ENCODE measurements at regions not wholly inside any gene's neighbourhood (a gene's known extent, or its start where the extent isn't known, plus 50 kb on each side); places are given as distances from the start of the nearest gene placed in this dataset.

- H3K4me3 ChIP-seq (ENCODE audit: insufficient read depth, low read depth, low read length), result no peak overlapping the region
- no peak overlapping the region for H3K27ac ChIP-seq (ENCODE audit: insufficient read depth, low read depth, low read length, poor library complexity, severe bottlenecking)
- H3K27me3 ChIP-seq (ENCODE audit: control insufficient read depth, insufficient read depth, low read length, poor library complexity, severe bottlenecking), result no peaks in the 10 kb centered on the region
- WGBS, 2 experiments, result 100% methylated on average over 1 of the region's 1 CpG; no CpG with 5 or more reads in 1 of the 2 experiments
- H3K36me3 ChIP-seq (ENCODE audit: control insufficient read depth, insufficient read depth, low read length), result no peaks in the 10 kb centered on the region
- no peaks in the 10 kb centered on the region for H3K4me1 ChIP-seq (ENCODE audit: control insufficient read depth, insufficient read depth, low read length)
- no peaks in the 10 kb centered on the region for H3K9me3 ChIP-seq (ENCODE audit: control insufficient read depth, low read length)
Observed at GRCh38 chr4:137345597-137345996, 186.7 kb downstream of the PCDH18 start.

- WGBS, 2 experiments, result 80 to 91% methylated on average over 7 to 8 of the region's 8 CpGs
- Histone ChIP-seq H3K27ac (ENCODE audit: insufficient read depth, low read depth, low read length, poor library complexity, severe bottlenecking) (no peak overlapping the region), H3K36me3 (ENCODE audit: control insufficient read depth, insufficient read depth, low read length) (no peaks in the 10 kb centered on the region), H3K27me3 (ENCODE audit: control insufficient read depth, insufficient read depth, low read length, poor library complexity, severe bottlenecking) (no peaks in the 10 kb centered on the region), H3K9me3 (ENCODE audit: control insufficient read depth, low read length) (no peaks in the 10 kb centered on the region), H3K4me3 (ENCODE audit: insufficient read depth, low read depth, low read length) (no peak overlapping the region), H3K4me1 (ENCODE audit: control insufficient read depth, insufficient read depth, low read length) (no peaks in the 10 kb centered on the region)
Observed at GRCh38 chr4:137343221-137343620, 189.1 kb downstream of the PCDH18 start.

- no peaks in the 10 kb centered on the region for H3K9me3 ChIP-seq (ENCODE audit: control insufficient read depth, low read length)
- H3K4me1 ChIP-seq (ENCODE audit: control insufficient read depth, insufficient read depth, low read length), result no peaks in the 10 kb centered on the region
- H3K36me3 ChIP-seq (ENCODE audit: control insufficient read depth, insufficient read depth, low read length), result no peaks in the 10 kb centered on the region
- no peak overlapping the region for H3K4me3 ChIP-seq (ENCODE audit: insufficient read depth, low read depth, low read length)
- 83 to 100% methylated on average over 1 of the region's 1 CpG for WGBS, 2 experiments
- no peak overlapping the region for H3K27ac ChIP-seq (ENCODE audit: insufficient read depth, low read depth, low read length, poor library complexity, severe bottlenecking)
- no peaks in the 10 kb centered on the region for H3K27me3 ChIP-seq (ENCODE audit: control insufficient read depth, insufficient read depth, low read length, poor library complexity, severe bottlenecking)
Observed at GRCh38 chr4:137333031-137333430, 199.3 kb downstream of the PCDH18 start.

- Histone ChIP-seq H3K27me3 (ENCODE audit: control insufficient read depth, insufficient read depth, low read length, poor library complexity, severe bottlenecking) (no peaks in the 10 kb centered on the region), H3K36me3 (ENCODE audit: control insufficient read depth, insufficient read depth, low read length) (no peaks in the 10 kb centered on the region), H3K9me3 (ENCODE audit: control insufficient read depth, low read length) (no peaks in the 10 kb centered on the region), H3K4me3 (ENCODE audit: insufficient read depth, low read depth, low read length) (no peak overlapping the region), H3K4me1 (ENCODE audit: control insufficient read depth, insufficient read depth, low read length) (no peaks in the 10 kb centered on the region), H3K27ac (ENCODE audit: insufficient read depth, low read depth, low read length, poor library complexity, severe bottlenecking) (no peak overlapping the region)
- WGBS, 2 experiments, result 86 to 94% methylated on average over 1 to 2 of the region's 3 CpGs
Observed at GRCh38 chr4:137312257-137312656, 220.0 kb downstream of the PCDH18 start.

- peak overlapping the region; percentile 6 for H3K27ac ChIP-seq (ENCODE audit: insufficient read depth, low read depth, low read length, poor library complexity, severe bottlenecking)
Observed at GRCh38 chr4:137310593-137311490, 221.5 kb downstream of the PCDH18 start.

GRCh38 chr4:137310166-137310565 lies 222.1 kb downstream of the PCDH18 start:
- no peaks in the 10 kb centered on the region for H3K27me3 ChIP-seq (ENCODE audit: control insufficient read depth, insufficient read depth, low read length, poor library complexity, severe bottlenecking)
- no peaks in the 10 kb centered on the region for H3K4me1 ChIP-seq (ENCODE audit: control insufficient read depth, insufficient read depth, low read length)
- no peaks in the 10 kb centered on the region for H3K9me3 ChIP-seq (ENCODE audit: control insufficient read depth, low read length)
- H3K36me3 ChIP-seq (ENCODE audit: control insufficient read depth, insufficient read depth, low read length), result no peaks in the 10 kb centered on the region
- no peak overlapping the region for H3K27ac ChIP-seq (ENCODE audit: insufficient read depth, low read depth, low read length, poor library complexity, severe bottlenecking)
- no peak overlapping the region for H3K4me3 ChIP-seq (ENCODE audit: insufficient read depth, low read depth, low read length)

More at GRCh38 chr4:137310593-137311490, 221.5 kb downstream of the PCDH18 start:
- Histone ChIP-seq H3K4me3 (ENCODE audit: insufficient read depth, low read depth, low read length) (no peak overlapping the region), H3K27me3 (ENCODE audit: control insufficient read depth, insufficient read depth, low read length, poor library complexity, severe bottlenecking) (no peaks in the 10 kb centered on the region), H3K4me1 (ENCODE audit: control insufficient read depth, insufficient read depth, low read length) (no peaks in the 10 kb centered on the region), H3K36me3 (ENCODE audit: control insufficient read depth, insufficient read depth, low read length) (no peaks in the 10 kb centered on the region), H3K9me3 (ENCODE audit: control insufficient read depth, low read length) (no peaks in the 10 kb centered on the region)
- WGBS, 2 experiments, result 93 to 98% methylated on average over 2 to 3 of the region's 3 CpGs

- no peak overlapping the region for H3K4me3 ChIP-seq (ENCODE audit: insufficient read depth, low read depth, low read length)
- no peaks in the 10 kb centered on the region for H3K36me3 ChIP-seq (ENCODE audit: control insufficient read depth, insufficient read depth, low read length)
- H3K9me3 ChIP-seq (ENCODE audit: control insufficient read depth, low read length), result no peaks in the 10 kb centered on the region
- no peak overlapping the region for H3K27ac ChIP-seq (ENCODE audit: insufficient read depth, low read depth, low read length, poor library complexity, severe bottlenecking)
- no peaks in the 10 kb centered on the region for H3K27me3 ChIP-seq (ENCODE audit: control insufficient read depth, insufficient read depth, low read length, poor library complexity, severe bottlenecking)
- 95 to 96% methylated on average over 1 of the region's 1 CpG for WGBS, 2 experiments
- H3K4me1 ChIP-seq (ENCODE audit: control insufficient read depth, insufficient read depth, low read length), result no peaks in the 10 kb centered on the region
Observed at GRCh38 chr4:137309424-137309823, 222.9 kb downstream of the PCDH18 start.

- no peak overlapping the region for H3K4me3 ChIP-seq (ENCODE audit: insufficient read depth, low read depth, low read length)
- no peaks in the 10 kb centered on the region for H3K9me3 ChIP-seq (ENCODE audit: control insufficient read depth, low read length)
- H3K27me3 ChIP-seq (ENCODE audit: control insufficient read depth, insufficient read depth, low read length, poor library complexity, severe bottlenecking), result no peaks in the 10 kb centered on the region
- H3K36me3 ChIP-seq (ENCODE audit: control insufficient read depth, insufficient read depth, low read length), result no peaks in the 10 kb centered on the region
- H3K27ac ChIP-seq (ENCODE audit: insufficient read depth, low read depth, low read length, poor library complexity, severe bottlenecking), result no peak overlapping the region
- no peaks in the 10 kb centered on the region for H3K4me1 ChIP-seq (ENCODE audit: control insufficient read depth, insufficient read depth, low read length)
Observed at GRCh38 chr4:137307806-137308205, 224.5 kb downstream of the PCDH18 start.

GRCh38 chr4:137300776-137301175 lies 231.5 kb downstream of the PCDH18 start:
- H3K4me3 ChIP-seq (ENCODE audit: insufficient read depth, low read depth, low read length), result no peak overlapping the region
- H3K4me1 ChIP-seq (ENCODE audit: control insufficient read depth, insufficient read depth, low read length), result no peaks in the 10 kb centered on the region
- no peaks in the 10 kb centered on the region for H3K9me3 ChIP-seq (ENCODE audit: control insufficient read depth, low read length)
- no peak overlapping the region for H3K27ac ChIP-seq (ENCODE audit: insufficient read depth, low read depth, low read length, poor library complexity, severe bottlenecking)
- no peaks in the 10 kb centered on the region for H3K27me3 ChIP-seq (ENCODE audit: control insufficient read depth, insufficient read depth, low read length, poor library complexity, severe bottlenecking)
- no peaks in the 10 kb centered on the region for H3K36me3 ChIP-seq (ENCODE audit: control insufficient read depth, insufficient read depth, low read length)

GRCh38 chr4:137299281-137299680 lies 233.0 kb downstream of the PCDH18 start:
- no peaks in the 10 kb centered on the region for H3K4me1 ChIP-seq (ENCODE audit: control insufficient read depth, insufficient read depth, low read length)
- no peaks in the 10 kb centered on the region for H3K9me3 ChIP-seq (ENCODE audit: control insufficient read depth, low read length)
- H3K4me3 ChIP-seq (ENCODE audit: insufficient read depth, low read depth, low read length), result no peak overlapping the region
- no peak overlapping the region for H3K27ac ChIP-seq (ENCODE audit: insufficient read depth, low read depth, low read length, poor library complexity, severe bottlenecking)
- no peaks in the 10 kb centered on the region for H3K36me3 ChIP-seq (ENCODE audit: control insufficient read depth, insufficient read depth, low read length)
- no peaks in the 10 kb centered on the region for H3K27me3 ChIP-seq (ENCODE audit: control insufficient read depth, insufficient read depth, low read length, poor library complexity, severe bottlenecking)
- WGBS, 2 experiments, result no CpG with 5 or more reads among the region's 1 CpG
